Activated CD8-positive, alpha-beta T cell treated with anti-CD3 and anti-CD28 coated beads for 36 hours (primary cell): ENCODE measurements at regions not wholly inside any gene's neighbourhood (a gene's known extent, or its start where the extent isn't known, plus 50 kb on each side); places are given as distances from the start of the nearest gene placed in this dataset.

Experiments used
- ATAC-seq: fragments of 200-7000 bp; cut with Tn5 transposase; one replicate; pipeline ENCODE4 v1.10.0; 2021; ENCODE audit warnings: mild to moderate bottlenecking, moderate library complexity
- CTCF ChIA-PET: fragments of 350-600 bp; sonication (Branson Sonifier 250); formaldehyde crosslinking; loops from one replicate; lab custom pipeline; 2021; ENCODE audit warnings: antibody characterized with exemption; lab: Charles Lee
- POLR2A ChIA-PET: fragments of 350-600 bp; sonication (Branson Sonifier 250); formaldehyde crosslinking; loops from one replicate; lab custom pipeline; 2021; ENCODE audit warnings: antibody characterized with exemption; lab: Charles Lee
- DNase-seq: peaks from one replicate; pipeline ENCODE4 v3.0.0-alpha.2; 2020
- H3K27ac Mint-ChIP-seq: one replicate; pipeline ENCODE4 v1.8.0; 2021; ENCODE audit warnings: mild to moderate bottlenecking, mixed read lengths
- H3K27me3 Mint-ChIP-seq: one replicate; pipeline ENCODE4 v1.8.0; 2021; ENCODE audit warnings: mixed read lengths
- H3K36me3 Mint-ChIP-seq: one replicate; pipeline ENCODE4 v1.8.0; 2021; ENCODE audit warnings: low read depth, mixed read lengths
- H3K4me1 Mint-ChIP-seq: one replicate; pipeline ENCODE4 v1.8.0; 2021; ENCODE audit warnings: low read depth, mixed read lengths
- H3K4me3 Mint-ChIP-seq: one replicate; pipeline ENCODE4 v1.8.0; 2021; ENCODE audit warnings: mild to moderate bottlenecking, moderate library complexity, mixed read lengths
- H3K9me3 Mint-ChIP-seq: one replicate; pipeline ENCODE4 v1.8.0; 2021; ENCODE audit warnings: mixed read lengths
- CTCF ChIP-seq: fragments of 200-600 bp; IDR thresholded peaks from one replicate; pipeline ENCODE4 v1.8.0; 2022; ENCODE audit warnings: antibody characterized with exemption, mild to moderate bottlenecking
- intact Hi-C: fragments of 100-400 bp; cut with micrococcal nuclease; formaldehyde crosslinking; loops from one replicate; pipeline ENCODE4 v1.10.0; 2022

GRCh38 chr13:79097201-79097600, 308.9 kb downstream of the RBM26 start:
- H3K27me3 Mint-ChIP-seq = peaks cover 1% of the 10 kb centered on the region
- no peak overlapping the region for H3K4me3 Mint-ChIP-seq
- H3K4me1 Mint-ChIP-seq = no peaks in the 10 kb centered on the region
- TF ChIP-seq CTCF = no peak
- ChIA-PET POLR2A (no interaction called here), CTCF (no interaction called here)
- ATAC-seq (no peak), DNase-seq (no peak)
- no peaks in the 10 kb centered on the region for H3K9me3 Mint-ChIP-seq
- no peak overlapping the region for H3K27ac Mint-ChIP-seq
- intact Hi-C loops = no loop called here
- no peaks in the 10 kb centered on the region for H3K36me3 Mint-ChIP-seq

GRCh38 chr13:79096099-79096498, 310.0 kb downstream of the RBM26 start:
- no peak for TF ChIP-seq CTCF
- Mint-ChIP-seq H3K27me3 (peaks cover 1% of the 10 kb centered on the region), H3K4me1 (no peaks in the 10 kb centered on the region), H3K27ac (no peak overlapping the region), H3K36me3 (no peaks in the 10 kb centered on the region), H3K9me3 (no peaks in the 10 kb centered on the region), H3K4me3 (no peak overlapping the region)
- DNase-seq (no peak), ATAC-seq (no peak)
- ChIA-PET CTCF (interaction anchor here (0.7 kb wide), 1 partner anchor 447 kb away, joined by 3 read pairs; no protein-coding TSS in a partner anchor), POLR2A (no interaction called here)
- intact Hi-C loops = no loop called here

GRCh38 chr13:79090552-79091124, 315.4 kb downstream of the RBM26 start:
- ChIA-PET POLR2A (no interaction called here), CTCF (no interaction called here)
- Mint-ChIP-seq H3K4me1 (no peaks in the 10 kb centered on the region), H3K27me3 (peaks cover 12% of the 10 kb centered on the region), H3K36me3 (no peaks in the 10 kb centered on the region), H3K9me3 (no peaks in the 10 kb centered on the region), H3K4me3 (no peak overlapping the region), H3K27ac (no peak overlapping the region)
- intact Hi-C loops = no loop called here
- no peak for TF ChIP-seq CTCF
- ATAC-seq (no peak), DNase-seq (no peak)

- no peaks in the 10 kb centered on the region for H3K4me1 Mint-ChIP-seq
Observed at GRCh38 chr13:79084802-79085424, 321.1 kb downstream of the RBM26 start.

More at GRCh38 chr13:79084802-79085424, 321.1 kb downstream of the RBM26 start:
- no peak overlapping the region for H3K27ac Mint-ChIP-seq
- no peak overlapping the region for H3K4me3 Mint-ChIP-seq
- no peak for TF ChIP-seq CTCF
- intact Hi-C loops = no loop called here
- ChIA-PET POLR2A (no interaction called here), CTCF (no interaction called here)
- no peak for ATAC-seq
- H3K9me3 Mint-ChIP-seq = no peaks in the 10 kb centered on the region
- peaks cover 7% of the 10 kb centered on the region for H3K27me3 Mint-ChIP-seq
- DNase-seq = no peak
- H3K36me3 Mint-ChIP-seq = no peaks in the 10 kb centered on the region
